GM12878 (cell line): ENCODE measurements at regions not wholly inside any gene's neighbourhood (a gene's known extent, or its start where the extent isn't known, plus 50 kb on each side); places are given as distances from the start of the nearest gene placed in this dataset.

ENCODE experiments used
- ATAC-seq: fragments of 200-7000 bp; cut with Tn5 transposase; 3 replicates; pipeline ENCODE4 v1.9.1; 2020; ENCODE audit warnings: mild to moderate bottlenecking, moderate library complexity
- BruUV-seq: library from RNA; stranded (reverse); fragments of 400-500 nt; replicated peaks from 2 replicates; lab custom pipeline; 2021; lab: Mats Ljungman, UMichigan
- CTCF ChIA-PET: fragments of 300-600 bp; sonication (Branson Sonifier 250); formaldehyde crosslinking; extraction: SDS; loops from one replicate; lab custom pipeline; 2021; ENCODE audit warnings: inconsistent platforms; lab: Yijun Ruan, JAX
- POLR2A ChIA-PET: fragments of 350-600 bp; formaldehyde crosslinking; extraction: SDS; loops from one replicate; lab custom pipeline; 2021; ENCODE audit warnings: inconsistent platforms; lab: Charles Lee
- RAD21 ChIA-PET: fragments of 300-600 bp; sonication (Branson Sonifier 250); formaldehyde crosslinking; loops from one replicate; lab custom pipeline; 2023; ENCODE audit warnings: antibody characterized with exemption; ENCODE audit not compliant: unreplicated experiment; lab: Charles Lee
- SMC1A ChIA-PET: fragments of 300-600 bp; sonication (Branson Sonifier 250); formaldehyde crosslinking; loops from one replicate; lab custom pipeline; 2023; ENCODE audit not compliant: unreplicated experiment, uncharacterized antibody; lab: Charles Lee
- DNase-seq: peaks from one replicate; pipeline ENCODE4 v3.0.0-alpha.2; 2011; ENCODE audit warnings: low read depth, low spot score
- FAIRE-seq: peaks from 3 replicates; lab custom pipeline; 2011; peaks lifted over from hg19 to GRCh38; lab: Jason Lieb, UNC
- H2AFZ ChIP-seq: 2 replicates; pipeline ENCODE4 v1.6.0; 2011; ENCODE audit warnings: low read depth, low read length, control low read depth; ENCODE audit not compliant: control insufficient read depth
- H3K27ac ChIP-seq: 2 replicates; pipeline ENCODE4 v1.5.1; 2011; ENCODE audit warnings: control low read depth; ENCODE audit not compliant: control insufficient read depth, insufficient read depth
- H3K27me3 ChIP-seq, 2 experiments: replicated peaks in 1 of 2; 2 replicates each; pipeline versions ENCODE4 v1.6.0 to v1.6.1; 2011; ENCODE audit warnings: low read length in 1 of 2; ENCODE audit not compliant: control insufficient read depth in 2 of 2, insufficient read depth in 2 of 2
- H3K36me3 ChIP-seq, 2 experiments: 2 replicates each; pipeline ENCODE4 v1.5.1; 2011; ENCODE audit warnings: low read length in 1 of 2; ENCODE audit not compliant: control insufficient read depth in 2 of 2, insufficient read depth in 2 of 2
- H3K4me1 ChIP-seq: 2 replicates; pipeline ENCODE4 v1.6.1; 2011; ENCODE audit warnings: mild to moderate bottlenecking, low read length, moderate library complexity, mixed read lengths; ENCODE audit not compliant: control insufficient read depth, insufficient read depth
- H3K4me2 ChIP-seq: 2 replicates; pipeline ENCODE4 v1.6.0; 2011; ENCODE audit warnings: control low read depth; ENCODE audit not compliant: control insufficient read depth, insufficient read depth
- H3K4me3 ChIP-seq: fragments of 200-600 bp; sonication (generic); 2 replicates; pipeline ENCODE4 v1.5.1; 2016
- H3K79me2 ChIP-seq: 2 replicates; pipeline ENCODE4 v1.6.0; 2011; ENCODE audit warnings: low read length; ENCODE audit not compliant: control insufficient read depth, insufficient read depth
- H3K9ac ChIP-seq: 2 replicates; pipeline ENCODE4 v1.8.0; 2011; ENCODE audit warnings: low read length, control low read depth, mixed read lengths; ENCODE audit not compliant: control insufficient read depth, insufficient read depth
- H3K9me3 ChIP-seq: replicated peaks from 3 replicates; pipeline ENCODE4 v1.5.1; 2011; ENCODE audit warnings: mild to moderate bottlenecking, low read length; ENCODE audit not compliant: control insufficient read depth, insufficient read depth
- H4K20me1 ChIP-seq: 2 replicates; pipeline ENCODE4 v1.6.0; 2011; ENCODE audit not compliant: control insufficient read depth, insufficient read depth
- ATF7 ChIP-seq: fragments of 450-650 bp; IDR thresholded peaks from 2 replicates; pipeline ENCODE4 v1.6.1; 2016; ENCODE audit warnings: low read depth, mild to moderate bottlenecking
- IRF4 ChIP-seq: IDR thresholded peaks from 2 replicates; pipeline ENCODE4 v1.6.1; 2011; ENCODE audit warnings: low read depth, low read length
- KAT2A ChIP-seq: conservative IDR thresholded peaks from 2 replicates; pipeline ENCODE4 v1.6.1; 2011; ENCODE audit warnings: low read depth, low read length; ENCODE audit not compliant: control insufficient read depth
- MEF2A ChIP-seq: IDR thresholded peaks from 2 replicates; pipeline ENCODE4 v1.6.1; 2011; ENCODE audit warnings: low read depth, mild to moderate bottlenecking, low read length, moderate library complexity; ENCODE audit not compliant: insufficient read depth
- MEF2B ChIP-seq: fragments of 450-650 bp; IDR thresholded peaks from 2 replicates; pipeline ENCODE4 v1.6.1; 2018; ENCODE audit warnings: mild to moderate bottlenecking, moderate library complexity; ENCODE audit not compliant: partially characterized antibody, poor library complexity, severe bottlenecking
- NFXL1 ChIP-seq: fragments of 450-650 bp; IDR thresholded peaks from 2 replicates; pipeline ENCODE4 v1.6.1; 2017; ENCODE audit warnings: antibody characterized with exemption, mild to moderate bottlenecking, borderline replicate concordance
- PAX8 ChIP-seq: fragments of 450-650 bp; IDR thresholded peaks from 2 replicates; pipeline ENCODE4 v1.6.1; 2017; ENCODE audit warnings: mild to moderate bottlenecking, moderate library complexity
- RAD21 ChIP-seq: IDR thresholded peaks from 2 replicates; pipeline ENCODE4 v1.6.1; 2011; ENCODE audit warnings: mild to moderate bottlenecking, low read depth, low read length, moderate library complexity; ENCODE audit not compliant: insufficient read depth
- RFX5 ChIP-seq: IDR thresholded peaks from 2 replicates; pipeline ENCODE4 v1.6.1; 2011; ENCODE audit warnings: low read depth, low read length, improper control_type of control experiment
- SIN3A ChIP-seq: IDR thresholded peaks from 2 replicates; pipeline ENCODE4 v1.6.1; 2012; ENCODE audit warnings: low read depth, low read length, improper control_type of control experiment
- SMAD5 ChIP-seq: IDR thresholded peaks from 2 replicates; pipeline ENCODE4 v1.6.1; 2016; ENCODE audit warnings: antibody characterized with exemption, low read depth
- in situ Hi-C: fragments of 300-500 bp; cut with MboI; formaldehyde crosslinking; loops from 9 replicates; pipeline ENCODE4 v1.14.3; 2018; ENCODE audit warnings: mixed read lengths
- intact Hi-C: fragments of 100-400 bp; cut with micrococcal nuclease; formaldehyde crosslinking; loops from one replicate; pipeline ENCODE4 v1.14.2; 2022; ENCODE audit not compliant: unreplicated experiment
- TF ChIP-seq, protein P1 (sequence below): IDR thresholded peaks from 2 replicates; pipeline ENCODE4 v1.6.1; 2012; ENCODE audit warnings: low read length, inconsistent platforms

DNA sequence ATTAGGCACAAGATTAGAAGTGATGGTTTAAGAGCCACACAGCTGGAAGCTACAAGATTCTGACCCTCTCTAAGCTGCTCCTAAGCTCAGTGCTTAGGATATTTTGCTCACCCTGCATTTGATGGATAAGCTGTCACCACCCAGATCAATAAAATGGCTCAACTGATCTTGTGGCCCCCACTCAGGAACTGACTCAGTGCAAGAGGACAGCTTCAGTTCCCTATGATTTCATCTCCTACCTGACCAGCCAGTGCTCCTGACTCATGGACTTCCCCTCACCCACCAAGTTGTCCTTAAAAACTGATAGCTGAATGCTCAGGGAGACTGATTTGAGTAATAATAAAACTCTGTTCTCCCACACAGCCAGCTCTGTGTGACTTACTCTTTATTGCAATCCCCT is 833.8 kb downstream of the GRID1 start (continued):
- TF ChIP-seq RAD21: no peak

DNA sequence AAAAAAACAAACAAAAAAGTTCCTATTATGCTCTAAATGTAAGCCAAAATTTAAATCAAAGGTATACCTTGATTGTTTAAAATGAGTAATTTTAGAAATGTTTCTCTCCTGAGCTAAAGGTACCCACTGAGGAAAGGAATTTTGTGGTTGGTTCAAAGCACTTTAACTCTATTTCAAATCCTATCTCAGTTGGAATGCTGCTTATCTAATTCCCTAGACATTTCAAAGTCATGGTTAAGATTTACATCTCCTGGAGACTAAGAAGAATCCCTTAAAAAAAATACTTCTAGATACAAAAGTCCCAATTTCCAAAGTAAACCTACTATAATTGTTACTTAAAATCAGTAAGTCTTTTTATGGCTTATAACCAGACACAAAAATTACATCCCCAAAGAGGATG is 830.7 kb downstream of the GRID1 start:
- Histone ChIP-seq H3K27ac (no peak overlapping the region), H3K27me3 (no peaks in the 10 kb centered on the region), H3K9ac (no peak overlapping the region), H2AFZ (no peak overlapping the region), H3K4me1 (no peaks in the 10 kb centered on the region)
- RAD21 ChIA-PET: no interaction called here
- no peak for TF ChIP-seq IRF4
- TF ChIP-seq, all 136 proteins: peak for 0
- H3K4me3 ChIP-seq: no peak overlapping the region
- FAIRE-seq (no peak), DNase-seq (no peak), ATAC-seq (no peak)
- intact Hi-C loops: no loop called here
- no peaks in the 10 kb centered on the region for H3K36me3 ChIP-seq
- BruUV-seq: no TSS peak
- no peak overlapping the region for H3K4me2 ChIP-seq
- in situ Hi-C loops: no loop called here
- no peaks in the 10 kb centered on the region for H4K20me1 ChIP-seq
- CTCF ChIA-PET: interaction anchor here (1.2 kb wide), 1 partner anchor 8 kb away, joined by 4 read pairs; no protein-coding TSS in a partner anchor
- POLR2A ChIA-PET: no interaction called here
- SMC1A ChIA-PET: interaction anchor here (1.2 kb wide), 1 partner anchor 11 kb away, joined by 3 read pairs; no protein-coding TSS in a partner anchor
- no peaks in the 10 kb centered on the region for H3K79me2 ChIP-seq
- no peaks in the 10 kb centered on the region for H3K9me3 ChIP-seq

DNA sequence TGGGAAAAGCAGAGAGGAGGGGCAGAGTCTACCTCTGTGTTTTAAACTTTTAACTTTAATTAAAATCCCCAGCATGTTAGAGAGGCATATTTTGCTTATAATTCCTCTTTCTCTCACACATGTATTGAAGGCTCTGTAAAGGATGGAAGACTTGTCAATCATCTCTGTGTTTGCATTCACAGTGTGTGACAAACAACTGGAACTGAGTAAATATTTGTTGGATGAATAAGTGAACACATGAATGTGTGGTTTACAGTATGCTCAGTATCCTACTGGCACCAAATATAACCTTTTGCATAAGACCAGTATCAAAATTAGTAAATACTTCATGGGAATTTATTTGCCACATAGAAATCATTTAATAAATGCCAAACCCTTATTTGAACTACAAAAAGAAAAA is 829.0 kb downstream of the GRID1 start:
- H3K27me3 ChIP-seq: no peaks in the 10 kb centered on the region
- TF ChIP-seq MEF2B: no peak
- no peak for TF ChIP-seq RFX5
- no peak for TF ChIP-seq ATF7
- TF ChIP-seq NFXL1: no peak
- no peak for TF ChIP-seq PAX8
- TF ChIP-seq, protein P1, sequence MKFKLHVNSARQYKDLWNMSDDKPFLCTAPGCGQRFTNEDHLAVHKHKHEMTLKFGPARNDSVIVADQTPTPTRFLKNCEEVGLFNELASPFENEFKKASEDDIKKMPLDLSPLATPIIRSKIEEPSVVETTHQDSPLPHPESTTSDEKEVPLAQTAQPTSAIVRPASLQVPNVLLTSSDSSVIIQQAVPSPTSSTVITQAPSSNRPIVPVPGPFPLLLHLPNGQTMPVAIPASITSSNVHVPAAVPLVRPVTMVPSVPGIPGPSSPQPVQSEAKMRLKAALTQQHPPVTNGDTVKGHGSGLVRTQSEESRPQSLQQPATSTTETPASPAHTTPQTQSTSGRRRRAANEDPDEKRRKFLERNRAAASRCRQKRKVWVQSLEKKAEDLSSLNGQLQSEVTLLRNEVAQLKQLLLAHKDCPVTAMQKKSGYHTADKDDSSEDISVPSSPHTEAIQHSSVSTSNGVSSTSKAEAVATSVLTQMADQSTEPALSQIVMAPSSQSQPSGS: no peak
- TF ChIP-seq KAT2A: no peak
- TF ChIP-seq SMAD5: no peak
- TF ChIP-seq MEF2A: no peak
- no peak for TF ChIP-seq SIN3A
- no peaks in the 10 kb centered on the region for H3K4me1 ChIP-seq
- no peak for ATAC-seq
- ChIA-PET RAD21 (no interaction called here), POLR2A (no interaction called here), CTCF (no interaction called here), SMC1A (no interaction called here)
- no peak overlapping the region for H3K4me2 ChIP-seq
- H4K20me1 ChIP-seq: no peaks in the 10 kb centered on the region
- intact Hi-C loops (no loop called here), in situ Hi-C loops (no loop called here)
- H3K79me2 ChIP-seq: no peaks in the 10 kb centered on the region
- no peak overlapping the region for H3K27ac ChIP-seq
- no peaks in the 10 kb centered on the region for H3K36me3 ChIP-seq
- H3K9me3 ChIP-seq: no peaks in the 10 kb centered on the region
- H2AFZ ChIP-seq: no peak overlapping the region
- no peak for DNase-seq
- BruUV-seq: no TSS peak
- H3K4me3 ChIP-seq: no peak overlapping the region
- no peak for FAIRE-seq
- H3K9ac ChIP-seq: no peak overlapping the region
